Right renal pelvis (tissue), 4 donors: ENCODE measurements at regions not wholly inside any gene's neighbourhood (a gene's known extent, or its start where the extent isn't known, plus 50 kb on each side); places are given as distances from the start of the nearest gene placed in this dataset.
"Not testable (repeated sequence)": the region's sequence is repeated elsewhere in the genome, so short reads cannot be mapped to it uniquely, and the experiment has no call there.

ENCODE experiments used
- DNase-seq, 4 donors: peaks; one replicate each; pipeline ENCODE4 v3.0.0-alpha.2; 2013; ENCODE audit warnings: low read depth in 4 of 4, low spot score in 3 of 4, missing footprints in 1 of 4

- DNase-seq, result no peak
These were observed 572.4 kb upstream of the PPP2R3A start for GRCh38 chr3:135393159-135393558.

GRCh38 chr3:135393898-135394525 is 571.5 kb upstream of the PPP2R3A start:
- no peak for DNase-seq

- no peak for DNase-seq
These were observed 553.1 kb upstream of the PPP2R3A start for GRCh38 chr3:135412475-135412874.

GRCh38 chr3:135416182-135416581 is 549.3 kb upstream of the PPP2R3A start:
- DNase-seq, result no peak

- DNase-seq, result no peak
These were observed 546.4 kb upstream of the PPP2R3A start for GRCh38 chr3:135419155-135419554.

- no peak for DNase-seq
These were observed 539.0 kb upstream of the PPP2R3A start for GRCh38 chr3:135426508-135426907.

- no peak for DNase-seq
These were observed 533.1 kb upstream of the PPP2R3A start for GRCh38 chr3:135432402-135432801.

- not testable (repeated sequence) for DNase-seq
These were observed 526.5 kb upstream of the PPP2R3A start for GRCh38 chr3:135438889-135439597.

- not testable (repeated sequence) for DNase-seq
These were observed 525.9 kb upstream of the PPP2R3A start for GRCh38 chr3:135439632-135440031.

GRCh38 chr3:135440233-135440632 is 525.3 kb upstream of the PPP2R3A start:
- DNase-seq, result no peak

- DNase-seq, result no peak
These were observed 524.8 kb upstream of the PPP2R3A start for GRCh38 chr3:135440746-135441145.

GRCh38 chr3:135444058-135444457 is 521.5 kb upstream of the PPP2R3A start:
- DNase-seq, result no peak

GRCh38 chr3:135447483-135447882 is 518.0 kb upstream of the PPP2R3A start:
- DNase-seq, result no peak

GRCh38 chr3:135448520-135448919 is 517.0 kb upstream of the PPP2R3A start:
- DNase-seq, result no peak

- no peak for DNase-seq
These were observed 516.5 kb upstream of the PPP2R3A start for GRCh38 chr3:135449046-135449445.

- DNase-seq, result no peak
These were observed 514.3 kb upstream of the PPP2R3A start for GRCh38 chr3:135451037-135451785.

GRCh38 chr3:135452881-135453280 is 512.6 kb upstream of the PPP2R3A start:
- DNase-seq, result no peak

GRCh38 chr3:135453326-135453725 is 512.2 kb upstream of the PPP2R3A start:
- DNase-seq, result no peak

- DNase-seq, result no peak
These were observed 510.6 kb upstream of the PPP2R3A start for GRCh38 chr3:135454890-135455289.

- DNase-seq, result peak; percentile 25 to 51 (median 38)
These were observed 509.3 kb upstream of the PPP2R3A start for GRCh38 chr3:135456108-135456790.
